ENCODE measurements at regions not wholly inside any gene's neighbourhood (a gene's known extent, or its start where the extent isn't known, plus 50 kb on each side); places are given as distances from the start of the nearest gene placed in this dataset.
"Not testable (repeated sequence)": the region's sequence is repeated elsewhere in the genome, so short reads cannot be mapped to it uniquely, and the experiment has no call there.

GRCh38 chr4:135409261-135409660 is 1207.7 kb upstream of the PABPC4L start:
- TF ChIP-seq, protein P1, sequence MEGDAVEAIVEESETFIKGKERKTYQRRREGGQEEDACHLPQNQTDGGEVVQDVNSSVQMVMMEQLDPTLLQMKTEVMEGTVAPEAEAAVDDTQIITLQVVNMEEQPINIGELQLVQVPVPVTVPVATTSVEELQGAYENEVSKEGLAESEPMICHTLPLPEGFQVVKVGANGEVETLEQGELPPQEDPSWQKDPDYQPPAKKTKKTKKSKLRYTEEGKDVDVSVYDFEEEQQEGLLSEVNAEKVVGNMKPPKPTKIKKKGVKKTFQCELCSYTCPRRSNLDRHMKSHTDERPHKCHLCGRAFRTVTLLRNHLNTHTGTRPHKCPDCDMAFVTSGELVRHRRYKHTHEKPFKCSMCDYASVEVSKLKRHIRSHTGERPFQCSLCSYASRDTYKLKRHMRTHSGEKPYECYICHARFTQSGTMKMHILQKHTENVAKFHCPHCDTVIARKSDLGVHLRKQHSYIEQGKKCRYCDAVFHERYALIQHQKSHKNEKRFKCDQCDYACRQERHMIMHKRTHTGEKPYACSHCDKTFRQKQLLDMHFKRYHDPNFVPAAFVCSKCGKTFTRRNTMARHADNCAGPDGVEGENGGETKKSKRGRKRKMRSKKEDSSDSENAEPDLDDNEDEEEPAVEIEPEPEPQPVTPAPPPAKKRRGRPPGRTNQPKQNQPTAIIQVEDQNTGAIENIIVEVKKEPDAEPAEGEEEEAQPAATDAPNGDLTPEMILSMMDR (IDR thresholded peaks at IDR 0.05; ENCODE audit: extremely low read depth in 1 of 2, insufficient read depth in 1 of 2, low read depth in 1 of 2, low read length in 2 of 2): not testable (repeated sequence)
- TF ChIP-seq, protein P2, sequence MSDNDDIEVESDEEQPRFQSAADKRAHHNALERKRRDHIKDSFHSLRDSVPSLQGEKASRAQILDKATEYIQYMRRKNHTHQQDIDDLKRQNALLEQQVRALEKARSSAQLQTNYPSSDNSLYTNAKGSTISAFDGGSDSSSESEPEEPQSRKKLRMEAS (IDR thresholded peaks at IDR 0.05; ENCODE audit: insufficient read depth, insufficient read length): not testable (repeated sequence)
- not testable (repeated sequence) for TF ChIP-seq POLR2A (IDR thresholded peaks at IDR 0.05; ENCODE audit: low read depth, low read length); EZH2 (IDR thresholded peaks at IDR 0.05; ENCODE audit: borderline replicate concordance, low read depth, low read length, severe bottlenecking); JUN (IDR thresholded peaks at IDR 0.05; ENCODE audit: borderline replicate concordance, insufficient read depth, insufficient read length, low read depth); POLR2AphosphoS5 (IDR thresholded peaks at IDR 0.05; ENCODE audit: insufficient read depth, low read depth, low read length); MYC (IDR thresholded peaks at IDR 0.05; ENCODE audit: low read depth, low read length); GATA2 (IDR thresholded peaks at IDR 0.05; ENCODE audit: insufficient read depth, insufficient read length, low read depth, low read length)
